Mesendoderm (in vitro differentiated cells): ENCODE measurements at regions not wholly inside any gene's neighbourhood (a gene's known extent, or its start where the extent isn't known, plus 50 kb on each side); places are given as distances from the start of the nearest gene placed in this dataset.
A peak's percentile ranks its signal among the peaks of the same experiment; 100 is the strongest.

Source experiments
- DNase-seq: peaks from one replicate; pipeline ENCODE4 v3.0.0; 2013
- H2AK5ac ChIP-seq: 2 replicates; pipeline ENCODE4 v1.6.1; 2013; ENCODE audit warnings: low read length, inconsistent platforms
- H2BK120ac ChIP-seq: 2 replicates; pipeline ENCODE4 v1.6.1; 2013; ENCODE audit warnings: low read depth, mild to moderate bottlenecking, low read length, moderate library complexity, mixed read lengths
- H2BK15ac ChIP-seq: replicated peaks from 2 replicates; pipeline ENCODE4 v1.6.1; 2013; ENCODE audit warnings: low read depth, mild to moderate bottlenecking, moderate library complexity
- H2BK5ac ChIP-seq: 2 replicates; pipeline ENCODE4 v1.6.1; 2013; ENCODE audit warnings: low read length, inconsistent platforms
- H3K18ac ChIP-seq: 2 replicates; pipeline ENCODE4 v1.6.1; 2013; ENCODE audit warnings: mild to moderate bottlenecking, low read length, mixed read lengths
- H3K23ac ChIP-seq: one replicate; pipeline ENCODE4 v1.6.1; 2013; ENCODE audit warnings: low read length
- H3K27ac ChIP-seq: 2 replicates; pipeline ENCODE4 v1.5.1; 2013; ENCODE audit warnings: low read depth, mild to moderate bottlenecking, inconsistent platforms, low read length, moderate library complexity
- H3K27me3 ChIP-seq: 2 replicates; pipeline ENCODE4 v1.6.1; 2013; ENCODE audit warnings: low read length, control low read depth, mild to moderate bottlenecking, inconsistent platforms; ENCODE audit not compliant: insufficient read depth, poor library complexity
- H3K36me3 ChIP-seq: 2 replicates; pipeline ENCODE4 v1.6.1; 2013; ENCODE audit warnings: low read length, inconsistent platforms; ENCODE audit not compliant: control insufficient read depth, insufficient read depth
- H3K4ac ChIP-seq: one replicate; pipeline ENCODE4 v1.6.1; 2013; ENCODE audit warnings: low read depth, mild to moderate bottlenecking, low read length, moderate library complexity
- H3K4me1 ChIP-seq: 2 replicates; pipeline ENCODE4 v1.6.1; 2013; ENCODE audit warnings: low read depth, low read length, inconsistent platforms; ENCODE audit not compliant: control insufficient read depth
- H3K4me2 ChIP-seq: 2 replicates; pipeline ENCODE4 v1.6.1; 2013; ENCODE audit warnings: low read length
- H3K4me3 ChIP-seq: 2 replicates; pipeline ENCODE4 v1.5.1; 2013; ENCODE audit warnings: mild to moderate bottlenecking, low read length
- H3K56ac ChIP-seq: one replicate; pipeline ENCODE4 v1.6.1; 2013; ENCODE audit warnings: low read length
- H3K79me1 ChIP-seq: 2 replicates; pipeline ENCODE4 v1.6.1; 2013; ENCODE audit warnings: low read length, inconsistent platforms
- H3K79me2 ChIP-seq: 2 replicates; pipeline ENCODE4 v1.6.1; 2013; ENCODE audit warnings: mild to moderate bottlenecking, low read length; ENCODE audit not compliant: control insufficient read depth, insufficient read depth
- H3K9ac ChIP-seq: 2 replicates; pipeline ENCODE4 v1.6.1; 2013; ENCODE audit warnings: low read length, inconsistent platforms
- H4K5ac ChIP-seq: one replicate; pipeline ENCODE4 v1.6.1; 2013; ENCODE audit warnings: low read length
- H4K8ac ChIP-seq: one replicate; pipeline ENCODE4 v1.6.1; 2013; ENCODE audit warnings: low read depth, mild to moderate bottlenecking, control low read depth, low read length, moderate library complexity
- WGBS: extraction: QIAGEN DNeasy Blood & Tissue Kit; methylation state at CpG from one replicate; pipeline ENCODE4 v1.1.7; 2013; ENCODE audit warnings: low lambda C conversion rate, missing lambda C conversion rate; ENCODE audit not compliant: insufficient coverage; ENCODE audit errors: extremely low coverage; 5-methylcytosine and 5-hydroxymethylcytosine counted together

DNA sequence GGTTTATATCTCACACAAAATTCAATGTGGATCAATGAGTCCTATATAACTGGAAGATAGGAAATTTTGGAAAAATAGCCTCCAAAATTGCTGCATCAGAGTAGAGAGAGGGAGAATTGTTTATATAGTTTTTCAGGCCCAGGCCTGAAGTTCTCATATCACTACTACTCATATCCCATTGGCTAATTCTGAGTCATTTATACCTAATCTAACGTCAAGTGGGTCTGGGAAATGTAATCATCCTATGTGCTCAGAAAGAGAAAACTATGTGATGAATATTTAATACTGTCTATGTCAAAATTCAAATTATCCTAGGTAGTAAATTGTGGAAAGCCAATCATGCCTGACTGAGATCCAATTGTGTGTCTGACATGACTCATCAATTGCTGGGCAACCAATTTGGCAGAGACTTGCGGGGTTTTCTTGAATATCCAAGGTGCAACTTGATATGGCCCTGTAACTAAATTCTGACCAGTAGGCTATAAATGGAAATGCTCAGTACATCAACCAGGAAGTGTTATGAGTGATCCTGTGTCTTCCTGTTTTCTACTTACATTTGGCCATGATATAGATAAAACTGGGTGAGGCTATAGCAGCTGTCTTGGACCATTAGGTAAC lies 744.4 kb downstream of the KCNJ3 start:
- no peak overlapping the region for H3K27ac ChIP-seq
- no peaks in the 10 kb centered on the region for H3K27me3 ChIP-seq
- DNase-seq = no peak
- no peak overlapping the region for H3K18ac ChIP-seq
- H3K36me3 ChIP-seq = no peaks in the 10 kb centered on the region
- no peak overlapping the region for H2BK5ac ChIP-seq
- no peaks in the 10 kb centered on the region for H3K4me1 ChIP-seq
- H3K9ac ChIP-seq = no peak overlapping the region
- H3K79me1 ChIP-seq = no peaks in the 10 kb centered on the region
- H2BK120ac ChIP-seq = no peak overlapping the region
- no peaks in the 10 kb centered on the region for H3K79me2 ChIP-seq
- H2AK5ac ChIP-seq = no peak overlapping the region
- WGBS = no CpG with 5 or more reads among the region's 2 CpGs
- no peak overlapping the region for H3K56ac ChIP-seq
- no peak overlapping the region for H3K4me3 ChIP-seq
- H2BK15ac ChIP-seq = no peak overlapping the region
- H3K23ac ChIP-seq = no peak overlapping the region
- no peak overlapping the region for H3K4ac ChIP-seq
- H4K8ac ChIP-seq = no peak overlapping the region
- H3K4me2 ChIP-seq = no peak overlapping the region
- H4K5ac ChIP-seq = no peak overlapping the region

DNA sequence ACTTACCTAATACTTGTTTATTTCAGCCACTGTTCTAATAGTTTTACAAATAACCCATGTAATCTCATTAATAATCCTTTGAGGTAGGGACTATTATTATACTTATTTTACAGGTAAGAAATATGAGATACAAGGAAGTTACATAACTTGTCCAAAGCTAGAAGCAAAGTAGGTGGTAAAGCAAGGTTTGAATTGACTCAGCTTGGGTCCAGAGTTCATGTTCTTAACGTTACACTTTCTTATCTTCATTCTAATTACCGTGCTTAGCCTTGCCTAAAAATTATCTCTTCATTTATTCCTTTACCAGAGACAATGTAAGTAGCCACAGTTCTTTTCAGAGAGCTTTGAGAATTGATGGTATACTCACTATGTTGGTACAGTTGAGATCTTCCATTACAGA lies 743.6 kb downstream of the KCNJ3 start:
- Histone ChIP-seq H3K27ac (no peak overlapping the region), H4K8ac (no peak overlapping the region), H3K23ac (no peak overlapping the region), H3K79me1 (no peaks in the 10 kb centered on the region), H3K36me3 (no peaks in the 10 kb centered on the region), H3K9ac (no peak overlapping the region), H3K4me2 (no peak overlapping the region), H4K5ac (no peak overlapping the region), H3K4ac (no peak overlapping the region), H3K4me1 (no peaks in the 10 kb centered on the region), H2BK15ac (no peak overlapping the region), H2BK120ac (no peak overlapping the region), H3K79me2 (no peaks in the 10 kb centered on the region), H3K27me3 (no peaks in the 10 kb centered on the region), H3K56ac (no peak overlapping the region), H2BK5ac (no peak overlapping the region), H3K4me3 (no peak overlapping the region), H3K18ac (no peak overlapping the region), H2AK5ac (no peak overlapping the region)
- no CpG with 5 or more reads among the region's 2 CpGs for WGBS
- no peak for DNase-seq

DNA sequence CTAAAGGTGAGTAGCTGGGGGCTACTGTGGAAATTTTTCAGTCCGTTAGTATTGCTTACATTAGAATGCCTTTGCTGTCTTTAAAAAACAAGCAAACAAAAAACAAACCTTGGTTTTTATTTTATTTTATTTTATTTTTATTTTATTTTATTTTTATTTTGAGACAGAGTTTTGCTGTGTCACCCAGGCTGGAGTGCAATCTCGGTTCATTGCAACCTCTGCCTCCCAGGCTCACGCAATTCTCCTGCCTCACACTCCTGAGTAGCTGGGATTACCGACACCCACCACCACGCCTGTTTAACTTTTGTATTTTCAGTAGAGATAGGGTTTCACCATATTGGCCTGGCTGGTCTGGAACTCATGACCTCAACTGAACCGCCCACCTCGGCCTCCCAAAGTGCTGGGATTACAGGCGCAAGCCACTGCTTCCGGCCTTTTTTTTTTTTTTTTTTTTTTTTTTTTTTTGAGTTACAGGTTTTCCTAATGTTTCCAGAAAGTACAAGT lies 732.6 kb downstream of the KCNJ3 start:
- no CpG with 5 or more reads among the region's 9 CpGs for WGBS
- Histone ChIP-seq H3K27me3 (no peaks in the 10 kb centered on the region), H3K18ac (no peak overlapping the region), H2BK15ac (no peak overlapping the region), H3K4me1 (no peaks in the 10 kb centered on the region), H2BK120ac (no peak overlapping the region), H2BK5ac (no peak overlapping the region), H3K4me2 (no peak overlapping the region), H3K9ac (no peak overlapping the region), H3K79me1 (no peaks in the 10 kb centered on the region), H2AK5ac (no peak overlapping the region), H3K4ac (no peak overlapping the region), H4K5ac (no peak overlapping the region), H3K56ac (no peak overlapping the region), H3K4me3 (no peak overlapping the region), H3K23ac (no peak overlapping the region), H3K36me3 (no peaks in the 10 kb centered on the region), H3K79me2 (no peaks in the 10 kb centered on the region), H4K8ac (no peak overlapping the region), H3K27ac (no peak overlapping the region)
- DNase-seq = no peak

- H2BK120ac ChIP-seq = no peak overlapping the region
- H2BK15ac ChIP-seq = no peak overlapping the region
- H4K8ac ChIP-seq = no peak overlapping the region
- no peaks in the 10 kb centered on the region for H3K79me1 ChIP-seq
- no peaks in the 10 kb centered on the region for H3K79me2 ChIP-seq
- H3K27me3 ChIP-seq = no peaks in the 10 kb centered on the region
- no peaks in the 10 kb centered on the region for H3K36me3 ChIP-seq
- H3K27ac ChIP-seq = no peak overlapping the region
- H3K9ac ChIP-seq = no peak overlapping the region
- H2BK5ac ChIP-seq = no peak overlapping the region
- no peak overlapping the region for H2AK5ac ChIP-seq
- no CpG with 5 or more reads among the region's 1 CpG for WGBS
- H3K56ac ChIP-seq = no peak overlapping the region
- H3K4ac ChIP-seq = no peak overlapping the region
- DNase-seq = no peak
- no peak overlapping the region for H3K4me2 ChIP-seq
- no peak overlapping the region for H3K18ac ChIP-seq
- no peak overlapping the region for H3K4me3 ChIP-seq
- H4K5ac ChIP-seq = no peak overlapping the region
- H3K23ac ChIP-seq = no peak overlapping the region
- no peaks in the 10 kb centered on the region for H3K4me1 ChIP-seq
Measured at GRCh38 chr2:155427470-155427869, 729.0 kb downstream of the KCNJ3 start.

DNA sequence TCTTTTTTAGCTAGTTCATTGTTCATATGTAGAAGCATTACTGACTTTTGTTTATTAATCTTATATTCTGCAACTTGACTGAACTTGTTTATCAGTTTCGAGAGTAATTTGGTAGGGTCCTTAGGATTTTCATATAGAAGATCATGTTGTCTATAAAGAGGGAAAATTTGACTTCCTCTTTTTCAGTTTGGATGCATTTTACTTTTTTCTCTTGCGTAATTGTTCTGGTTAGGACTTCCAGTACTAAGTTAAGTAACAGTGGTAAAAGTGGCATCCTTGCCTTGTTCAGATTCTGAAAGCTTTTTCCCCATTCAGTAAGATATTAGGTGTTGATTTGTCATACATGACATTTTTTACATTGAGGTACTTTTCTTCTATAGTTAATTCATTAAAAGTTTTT lies 726.0 kb downstream of the KCNJ3 start:
- Histone ChIP-seq H3K79me2 (no peaks in the 10 kb centered on the region), H2BK15ac (no peak overlapping the region), H3K56ac (no peak overlapping the region), H4K8ac (no peak overlapping the region), H3K4me1 (no peaks in the 10 kb centered on the region), H2AK5ac (no peak overlapping the region), H3K79me1 (no peaks in the 10 kb centered on the region), H3K18ac (no peak overlapping the region), H3K23ac (no peak overlapping the region), H3K9ac (no peak overlapping the region), H2BK120ac (no peak overlapping the region), H3K4me3 (no peak overlapping the region), H3K36me3 (no peaks in the 10 kb centered on the region), H3K4ac (no peak overlapping the region), H3K4me2 (no peak overlapping the region), H3K27ac (no peak overlapping the region), H2BK5ac (no peak overlapping the region), H4K5ac (no peak overlapping the region), H3K27me3 (no peaks in the 10 kb centered on the region)
- no CpG with 5 or more reads among the region's 2 CpGs for WGBS
- DNase-seq = no peak

- H3K4me3 ChIP-seq = no peak overlapping the region
- no peaks in the 10 kb centered on the region for H3K4me1 ChIP-seq
- H3K27me3 ChIP-seq = no peaks in the 10 kb centered on the region
- no peak overlapping the region for H3K56ac ChIP-seq
- no peak overlapping the region for H2BK120ac ChIP-seq
- no peak overlapping the region for H4K5ac ChIP-seq
- no peak overlapping the region for H2BK5ac ChIP-seq
- no peak overlapping the region for H3K23ac ChIP-seq
- H3K79me1 ChIP-seq = no peaks in the 10 kb centered on the region
- no peak overlapping the region for H2AK5ac ChIP-seq
- H3K4me2 ChIP-seq = no peak overlapping the region
- no CpG with 5 or more reads among the region's 1 CpG for WGBS
- DNase-seq = peak; percentile 23
- H3K27ac ChIP-seq = no peak overlapping the region
- no peaks in the 10 kb centered on the region for H3K79me2 ChIP-seq
- H3K36me3 ChIP-seq = no peaks in the 10 kb centered on the region
- no peak overlapping the region for H3K4ac ChIP-seq
- H4K8ac ChIP-seq = no peak overlapping the region
- H3K9ac ChIP-seq = no peak overlapping the region
- no peak overlapping the region for H2BK15ac ChIP-seq
- H3K18ac ChIP-seq = no peak overlapping the region
Measured at GRCh38 chr2:155418753-155419152, 720.3 kb downstream of the KCNJ3 start.
